Hepatocyte (in vitro differentiated cells): ENCODE measurements at regions not wholly inside any gene's neighbourhood (a gene's known extent, or its start where the extent isn't known, plus 50 kb on each side); places are given as distances from the start of the nearest gene placed in this dataset.

Experiments used
- DNase-seq: peaks from one replicate; pipeline ENCODE4 v3.0.0-alpha.2; 2016; ENCODE audit warnings: low spot score
- H2AFZ ChIP-seq: fragments of 200-600 bp; sonication (generic); 2 replicates; pipeline ENCODE4 v1.6.0; 2016; ENCODE audit warnings: antibody characterized with exemption, mild to moderate bottlenecking
- H3K27ac ChIP-seq: fragments of 200-600 bp; sonication (generic); 2 replicates; pipeline ENCODE4 v1.5.1; 2016; ENCODE audit warnings: mild to moderate bottlenecking
- H3K27me3 ChIP-seq: fragments of 200-600 bp; sonication (generic); 2 replicates; pipeline ENCODE4 v1.6.1; 2016
- H3K36me3 ChIP-seq: fragments of 200-600 bp; sonication (generic); replicated peaks from 2 replicates; pipeline ENCODE4 v1.5.1; 2016; ENCODE audit warnings: low read depth; ENCODE audit not compliant: insufficient read depth
- H3K4me1 ChIP-seq: fragments of 200-600 bp; sonication (generic); 2 replicates; pipeline ENCODE4 v1.5.1; 2016; ENCODE audit warnings: mild to moderate bottlenecking, moderate library complexity; ENCODE audit not compliant: insufficient read depth
- H3K4me2 ChIP-seq: fragments of 200-600 bp; sonication (generic); 2 replicates; pipeline ENCODE4 v1.6.0; 2016
- H3K4me3 ChIP-seq: fragments of 200-600 bp; sonication (generic); 2 replicates; pipeline ENCODE4 v1.5.1; 2016; ENCODE audit warnings: mild to moderate bottlenecking
- H3K79me2 ChIP-seq: fragments of 200-600 bp; sonication (generic); 2 replicates; pipeline ENCODE4 v1.6.0; 2017; ENCODE audit warnings: mild to moderate bottlenecking
- H3K9me2 ChIP-seq: fragments of 200-600 bp; sonication (generic); replicated peaks from 2 replicates; pipeline ENCODE4 v1.6.0; 2017; ENCODE audit warnings: mild to moderate bottlenecking; ENCODE audit not compliant: insufficient read depth
- H3K9me3 ChIP-seq: fragments of 200-600 bp; sonication (generic); 2 replicates; pipeline ENCODE4 v1.5.1; 2016; ENCODE audit warnings: low read depth, mild to moderate bottlenecking
- H4K20me1 ChIP-seq: fragments of 200-600 bp; sonication (generic); 2 replicates; pipeline ENCODE4 v1.6.0; 2016; ENCODE audit warnings: mild to moderate bottlenecking; ENCODE audit not compliant: insufficient read depth, poor library complexity, severe bottlenecking
- EZH2 ChIP-seq: fragments of 200-600 bp; sonication (generic); IDR thresholded peaks from 2 replicates; pipeline ENCODE4 v1.6.1; 2016; ENCODE audit warnings: antibody characterized with exemption, mild to moderate bottlenecking, borderline replicate concordance
- EZH2phosphoT487 ChIP-seq: fragments of 200-600 bp; sonication (generic); IDR thresholded peaks from one replicate; pipeline ENCODE4 v1.6.1; 2018; ENCODE audit warnings: antibody characterized with exemption, mild to moderate bottlenecking, low read depth, moderate library complexity; ENCODE audit not compliant: unreplicated experiment, severe bottlenecking
- WGBS: methylation state at CpG from one replicate; pipeline ENCODE4 v1.1.6; 2016; ENCODE audit warnings: low lambda C conversion rate; ENCODE audit errors: missing lambda C conversion rate; 5-methylcytosine and 5-hydroxymethylcytosine counted together
- TF ChIP-seq, protein P1 (sequence below): fragments of 200-600 bp; sonication (generic); IDR thresholded peaks from 2 replicates; pipeline ENCODE4 v1.5.1; 2016; ENCODE audit warnings: antibody characterized with exemption, mild to moderate bottlenecking; ENCODE audit not compliant: poor library complexity

DNA sequence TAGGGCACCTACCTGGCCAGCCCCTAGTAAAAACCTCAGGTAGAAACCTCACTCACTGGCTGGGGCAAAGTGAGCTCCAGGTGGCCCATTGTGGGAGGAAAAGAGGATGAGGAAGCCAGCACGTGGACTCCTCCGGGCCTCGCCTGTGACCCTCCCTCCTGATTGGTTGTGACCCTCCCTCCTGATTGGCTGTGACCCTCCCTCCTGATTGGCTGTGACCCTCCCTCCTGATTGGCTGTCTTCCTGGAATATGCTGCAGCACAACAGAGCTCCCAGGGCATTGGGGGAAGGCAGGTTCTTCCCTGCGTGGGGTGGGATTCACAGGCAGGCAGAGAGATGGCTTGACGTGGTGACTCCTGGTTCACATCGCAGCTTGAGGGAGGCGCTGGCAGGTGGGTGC, 343.0 kb downstream of the GLRX3 start:
- no peaks in the 10 kb centered on the region for H3K36me3 ChIP-seq
- no peak overlapping the region for H3K4me2 ChIP-seq
- H3K79me2 ChIP-seq: no peaks in the 10 kb centered on the region
- no peak overlapping the region for H3K4me3 ChIP-seq
- no peak for DNase-seq
- 94% methylated on average over 7 of the region's 7 CpGs for WGBS
- no peak for TF ChIP-seq EZH2
- no peak for TF ChIP-seq EZH2phosphoT487
- TF ChIP-seq, protein P1, sequence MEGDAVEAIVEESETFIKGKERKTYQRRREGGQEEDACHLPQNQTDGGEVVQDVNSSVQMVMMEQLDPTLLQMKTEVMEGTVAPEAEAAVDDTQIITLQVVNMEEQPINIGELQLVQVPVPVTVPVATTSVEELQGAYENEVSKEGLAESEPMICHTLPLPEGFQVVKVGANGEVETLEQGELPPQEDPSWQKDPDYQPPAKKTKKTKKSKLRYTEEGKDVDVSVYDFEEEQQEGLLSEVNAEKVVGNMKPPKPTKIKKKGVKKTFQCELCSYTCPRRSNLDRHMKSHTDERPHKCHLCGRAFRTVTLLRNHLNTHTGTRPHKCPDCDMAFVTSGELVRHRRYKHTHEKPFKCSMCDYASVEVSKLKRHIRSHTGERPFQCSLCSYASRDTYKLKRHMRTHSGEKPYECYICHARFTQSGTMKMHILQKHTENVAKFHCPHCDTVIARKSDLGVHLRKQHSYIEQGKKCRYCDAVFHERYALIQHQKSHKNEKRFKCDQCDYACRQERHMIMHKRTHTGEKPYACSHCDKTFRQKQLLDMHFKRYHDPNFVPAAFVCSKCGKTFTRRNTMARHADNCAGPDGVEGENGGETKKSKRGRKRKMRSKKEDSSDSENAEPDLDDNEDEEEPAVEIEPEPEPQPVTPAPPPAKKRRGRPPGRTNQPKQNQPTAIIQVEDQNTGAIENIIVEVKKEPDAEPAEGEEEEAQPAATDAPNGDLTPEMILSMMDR: no peak
- no peak overlapping the region for H2AFZ ChIP-seq
- no peaks in the 10 kb centered on the region for H4K20me1 ChIP-seq
- H3K4me1 ChIP-seq: no peaks in the 10 kb centered on the region
- H3K9me3 ChIP-seq: no peaks in the 10 kb centered on the region
- H3K9me2 ChIP-seq: no peaks in the 10 kb centered on the region
- no peaks in the 10 kb centered on the region for H3K27me3 ChIP-seq
- H3K27ac ChIP-seq: no peak overlapping the region

DNA sequence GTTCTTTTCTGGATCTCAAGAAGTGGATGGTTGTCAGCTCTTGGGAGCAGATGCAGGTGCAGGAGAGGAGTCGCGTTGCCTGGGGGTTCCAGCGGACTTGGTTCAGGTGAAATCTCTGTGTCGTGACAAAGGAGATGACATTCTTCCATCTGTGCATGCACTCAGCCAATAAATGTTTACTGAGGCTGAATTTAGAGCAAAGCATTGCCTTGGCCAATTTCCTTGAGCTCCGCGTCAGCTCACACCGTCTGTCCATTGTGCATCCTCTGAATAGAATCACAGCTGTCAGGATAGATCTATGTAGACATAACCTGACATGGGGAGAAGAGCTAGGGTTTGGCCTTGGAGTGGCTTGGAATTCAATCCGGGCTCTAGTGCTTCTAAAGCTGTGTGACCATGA, 343.7 kb downstream of the GLRX3 start:
- Histone ChIP-seq H3K4me2 (no peak overlapping the region), H3K9me2 (no peaks in the 10 kb centered on the region), H4K20me1 (no peaks in the 10 kb centered on the region), H3K9me3 (no peaks in the 10 kb centered on the region), H3K4me3 (no peak overlapping the region), H3K27ac (no peak overlapping the region), H3K4me1 (no peaks in the 10 kb centered on the region), H3K36me3 (no peaks in the 10 kb centered on the region), H3K27me3 (no peaks in the 10 kb centered on the region), H3K79me2 (no peaks in the 10 kb centered on the region), H2AFZ (no peak overlapping the region)
- DNase-seq: no peak
- 89% methylated on average over 8 of the region's 8 CpGs for WGBS
- no peak for TF ChIP-seq EZH2phosphoT487
- TF ChIP-seq, protein P1: no peak
- no peak for TF ChIP-seq EZH2

DNA sequence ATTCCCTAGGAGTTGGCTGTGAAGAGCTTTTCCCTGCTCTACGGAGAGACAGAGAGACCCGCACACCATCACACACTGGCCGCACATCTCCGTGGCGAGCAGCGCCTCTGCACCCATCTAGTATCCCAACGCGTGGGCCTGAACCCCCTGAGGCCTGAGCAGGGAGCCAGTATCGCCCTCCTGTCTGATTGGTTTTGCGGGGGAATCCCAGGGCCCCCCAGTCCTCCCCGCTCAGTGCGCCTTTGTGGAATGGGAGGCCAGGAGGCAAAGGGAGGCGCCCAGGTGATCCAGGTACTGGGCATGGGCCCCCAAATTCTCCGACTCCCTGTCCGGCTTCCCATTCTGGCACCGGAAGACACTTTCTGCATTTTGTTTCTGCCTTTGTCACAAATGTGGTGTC, 344.3 kb downstream of the GLRX3 start:
- Histone ChIP-seq H3K4me1 (no peaks in the 10 kb centered on the region), H2AFZ (no peak overlapping the region), H3K27me3 (no peaks in the 10 kb centered on the region), H3K4me3 (no peak overlapping the region), H3K4me2 (no peak overlapping the region), H4K20me1 (no peaks in the 10 kb centered on the region), H3K36me3 (no peaks in the 10 kb centered on the region), H3K79me2 (no peaks in the 10 kb centered on the region), H3K27ac (no peak overlapping the region), H3K9me2 (no peaks in the 10 kb centered on the region), H3K9me3 (no peaks in the 10 kb centered on the region)
- WGBS: 98% methylated on average over 16 of the region's 16 CpGs
- DNase-seq: no peak
- TF ChIP-seq EZH2 (no peak), EZH2phosphoT487 (no peak)
- TF ChIP-seq, protein P1: no peak
